Breast epithelium (tissue), 3 donors: ENCODE measurements at regions not wholly inside any gene's neighbourhood (a gene's known extent, or its start where the extent isn't known, plus 50 kb on each side); places are given as distances from the start of the nearest gene placed in this dataset.

Experiments
- CTCF ChIP-seq, 3 donors: fragments of 450-650 bp; IDR thresholded peaks; one replicate each; pipeline ENCODE4 v1.5.1; 2016 to 2017; ENCODE audit warnings: antibody characterized with exemption in 3 of 3, mild to moderate bottlenecking in 3 of 3, moderate library complexity in 3 of 3
- POLR2A ChIP-seq: fragments of 450-650 bp; IDR thresholded peaks from one replicate; pipeline ENCODE4 v1.6.1; 2016; ENCODE audit warnings: antibody characterized with exemption, mild to moderate bottlenecking, moderate library complexity
- POLR2AphosphoS5 ChIP-seq, 3 donors: sonication (generic); formaldehyde crosslinking; IDR thresholded peaks; one replicate each; pipeline ENCODE4 v1.6.1; 2017; ENCODE audit warnings: antibody characterized with exemption in 3 of 3

GRCh38 chr18:22739789-22740188 is 193.3 kb upstream of the RBBP8 start:
- TF ChIP-seq POLR2A (no peak), CTCF (IDR thresholded peaks at IDR 0.05) (no peak), POLR2AphosphoS5 (IDR thresholded peaks at IDR 0.05) (no peak)
